Nephron (organoid): ENCODE measurements at regions not wholly inside any gene's neighbourhood (a gene's known extent, or its start where the extent isn't known, plus 50 kb on each side); places are given as distances from the start of the nearest gene placed in this dataset.
A peak's percentile ranks its signal among the peaks of the same experiment; 100 is the strongest.

Experiments
- H3K27ac Mint-ChIP-seq, 3 experiments: 2 replicates each; pipeline ENCODE4 v1.8.0; 2020; ENCODE audit warnings: mixed read lengths in 3 of 3, mild to moderate bottlenecking in 2 of 3, moderate library complexity in 1 of 3
- H3K27me3 Mint-ChIP-seq: 2 replicates; pipeline ENCODE4 v1.8.0; 2021; ENCODE audit warnings: low read depth, mild to moderate bottlenecking, moderate library complexity, mixed read lengths
- H3K36me3 Mint-ChIP-seq: 2 replicates; pipeline ENCODE4 v1.8.0; 2020; ENCODE audit warnings: low read depth, mixed read lengths
- H3K4me1 Mint-ChIP-seq: 2 replicates; pipeline ENCODE4 v1.8.0; 2020; ENCODE audit warnings: mixed read lengths
- H3K4me3 Mint-ChIP-seq, 3 experiments: 2 replicates each; pipeline ENCODE4 v1.8.0; 2020; ENCODE audit warnings: mild to moderate bottlenecking in 3 of 3, mixed read lengths in 3 of 3, moderate library complexity in 2 of 3
- H3K9me3 Mint-ChIP-seq: 2 replicates; pipeline ENCODE4 v1.8.0; 2020; ENCODE audit warnings: mixed read lengths
- TF ChIP-seq, protein P1 (sequence below), 3 experiments: fragments of 200-600 bp; sonication (generic); IDR thresholded peaks; one replicate each; pipeline ENCODE4 v1.5.0; 2021; ENCODE audit warnings: antibody characterized with exemption in 3 of 3; ENCODE audit not compliant: unreplicated experiment in 3 of 3

GRCh38 chr1:213415691-213416380 is 364.8 kb downstream of the RPS6KC1 start:
- TF ChIP-seq, protein P1, sequence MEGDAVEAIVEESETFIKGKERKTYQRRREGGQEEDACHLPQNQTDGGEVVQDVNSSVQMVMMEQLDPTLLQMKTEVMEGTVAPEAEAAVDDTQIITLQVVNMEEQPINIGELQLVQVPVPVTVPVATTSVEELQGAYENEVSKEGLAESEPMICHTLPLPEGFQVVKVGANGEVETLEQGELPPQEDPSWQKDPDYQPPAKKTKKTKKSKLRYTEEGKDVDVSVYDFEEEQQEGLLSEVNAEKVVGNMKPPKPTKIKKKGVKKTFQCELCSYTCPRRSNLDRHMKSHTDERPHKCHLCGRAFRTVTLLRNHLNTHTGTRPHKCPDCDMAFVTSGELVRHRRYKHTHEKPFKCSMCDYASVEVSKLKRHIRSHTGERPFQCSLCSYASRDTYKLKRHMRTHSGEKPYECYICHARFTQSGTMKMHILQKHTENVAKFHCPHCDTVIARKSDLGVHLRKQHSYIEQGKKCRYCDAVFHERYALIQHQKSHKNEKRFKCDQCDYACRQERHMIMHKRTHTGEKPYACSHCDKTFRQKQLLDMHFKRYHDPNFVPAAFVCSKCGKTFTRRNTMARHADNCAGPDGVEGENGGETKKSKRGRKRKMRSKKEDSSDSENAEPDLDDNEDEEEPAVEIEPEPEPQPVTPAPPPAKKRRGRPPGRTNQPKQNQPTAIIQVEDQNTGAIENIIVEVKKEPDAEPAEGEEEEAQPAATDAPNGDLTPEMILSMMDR (IDR thresholded peaks at IDR 0.05; ENCODE audit: unreplicated experiment in 3 of 3) = no peak
- Mint-ChIP-seq H3K9me3 (peaks cover 7% of the 10 kb centered on the region), H3K4me1 (no peaks in the 10 kb centered on the region), H3K27ac (peak overlapping the region in 2 of 3 experiments; percentile 29 to 38), H3K4me3 (no peak overlapping the region), H3K36me3 (no peaks in the 10 kb centered on the region), H3K27me3 (peaks cover 12% of the 10 kb centered on the region)

DNA sequence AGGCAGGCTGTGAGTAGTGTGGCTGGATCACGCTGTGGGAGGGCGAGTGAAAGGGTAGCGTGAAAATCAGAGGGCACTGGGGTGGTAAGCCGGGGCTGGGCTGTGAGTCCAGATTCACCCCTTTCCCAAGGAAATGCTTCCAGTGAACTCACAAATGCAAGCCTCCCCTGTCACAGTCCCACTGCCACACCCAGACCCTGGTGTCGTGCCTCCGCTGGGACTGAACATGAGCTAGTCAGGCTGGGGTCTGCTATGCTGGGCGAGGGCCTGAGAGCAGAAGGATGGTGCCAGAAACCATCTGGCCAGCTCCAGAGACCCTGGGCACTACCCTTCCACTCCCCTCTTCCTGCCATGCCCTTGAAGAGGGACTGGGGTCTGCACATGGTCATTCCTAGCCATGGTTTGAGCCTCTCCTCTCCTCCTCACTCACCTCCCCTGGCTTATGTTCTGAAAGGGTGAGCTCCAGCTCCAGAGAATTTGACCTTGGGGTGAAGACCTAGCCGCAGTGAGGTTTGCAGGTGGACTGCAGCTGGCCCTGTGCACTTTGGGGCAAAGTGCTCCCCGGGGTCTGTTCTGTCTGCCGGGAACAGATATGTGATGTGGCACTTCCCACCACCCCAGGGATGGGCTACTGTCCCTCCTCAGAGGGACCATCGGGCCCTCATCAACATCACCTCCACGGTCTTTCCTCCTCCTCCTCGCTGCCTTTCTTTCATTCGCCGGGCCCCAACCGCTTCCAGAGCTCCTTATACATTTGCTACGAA is 365.6 kb downstream of the RPS6KC1 start:
- no peak overlapping the region for H3K4me3 Mint-ChIP-seq
- peak overlapping the region in 2 of 3 experiments; percentile 29 to 61 for H3K27ac Mint-ChIP-seq
- H3K27me3 Mint-ChIP-seq = peaks cover 10% of the 10 kb centered on the region
- H3K4me1 Mint-ChIP-seq = no peaks in the 10 kb centered on the region
- no peaks in the 10 kb centered on the region for H3K36me3 Mint-ChIP-seq
- TF ChIP-seq, protein P1 (IDR thresholded peaks at IDR 0.05; ENCODE audit: unreplicated experiment in 3 of 3) = no peak
- peaks cover 6% of the 10 kb centered on the region for H3K9me3 Mint-ChIP-seq

GRCh38 chr1:213417225-213417820 is 366.3 kb downstream of the RPS6KC1 start:
- Mint-ChIP-seq H3K27me3 (peaks cover 8% of the 10 kb centered on the region), H3K9me3 (peaks cover 6% of the 10 kb centered on the region), H3K4me1 (no peaks in the 10 kb centered on the region), H3K4me3 (no peak overlapping the region), H3K36me3 (no peaks in the 10 kb centered on the region), H3K27ac (peak overlapping the region in 1 of 3 experiments; percentile 61)
- TF ChIP-seq, protein P1 (IDR thresholded peaks at IDR 0.05; ENCODE audit: unreplicated experiment in 3 of 3) = no peak

- peaks cover 4% of the 10 kb centered on the region for H3K9me3 Mint-ChIP-seq
- no peaks in the 10 kb centered on the region for H3K36me3 Mint-ChIP-seq
- peaks cover 8% of the 10 kb centered on the region for H3K27me3 Mint-ChIP-seq
- TF ChIP-seq, protein P1 (IDR thresholded peaks at IDR 0.05; ENCODE audit: unreplicated experiment in 3 of 3) = no peak
- H3K4me3 Mint-ChIP-seq = no peak overlapping the region
- no peak overlapping the region for H3K27ac Mint-ChIP-seq
- no peaks in the 10 kb centered on the region for H3K4me1 Mint-ChIP-seq
These were observed 366.8 kb downstream of the RPS6KC1 start for GRCh38 chr1:213417846-213418245.

DNA sequence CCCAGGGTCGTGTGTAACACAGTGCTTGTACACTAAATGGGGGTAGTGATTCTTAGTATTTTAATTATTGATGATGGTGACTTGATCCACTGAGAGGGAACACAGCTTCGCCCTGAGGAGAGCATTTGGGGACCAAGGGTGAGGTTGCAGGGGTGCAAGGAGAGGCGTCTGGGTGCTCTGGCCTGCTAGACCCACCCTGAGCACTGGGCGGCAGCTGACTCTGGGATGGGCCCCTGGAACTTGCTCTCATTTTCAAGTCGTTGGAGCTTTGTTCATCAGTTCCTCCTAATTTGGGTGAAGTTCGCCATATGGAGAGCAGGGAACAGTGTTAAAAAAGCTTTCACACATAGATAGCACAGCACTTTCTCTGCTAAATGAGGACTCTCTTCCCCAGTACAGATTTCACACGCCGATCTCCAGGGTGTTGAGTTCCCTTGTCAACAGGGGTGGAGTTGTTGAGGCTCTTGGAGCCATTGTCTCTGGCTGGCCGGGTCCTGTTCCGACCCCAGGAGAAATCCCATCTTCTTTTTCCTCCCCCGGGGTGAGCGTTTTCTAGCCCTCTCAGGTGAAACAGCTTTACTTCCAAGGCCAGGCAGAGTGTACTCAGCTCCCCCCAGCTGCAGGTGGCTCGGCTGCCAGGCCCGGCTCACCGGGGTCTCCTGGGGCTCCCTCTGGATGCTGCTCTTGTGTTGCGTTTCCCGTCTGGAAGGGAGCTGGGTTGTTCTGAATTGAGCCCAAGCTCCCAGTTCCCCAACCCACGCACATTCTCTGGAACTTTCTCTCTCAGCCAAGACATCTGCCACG is 367.4 kb downstream of the RPS6KC1 start:
- H3K4me3 Mint-ChIP-seq = no peak overlapping the region
- no peak overlapping the region for H3K27ac Mint-ChIP-seq
- H3K27me3 Mint-ChIP-seq = peaks cover 8% of the 10 kb centered on the region
- no peaks in the 10 kb centered on the region for H3K4me1 Mint-ChIP-seq
- no peaks in the 10 kb centered on the region for H3K36me3 Mint-ChIP-seq
- TF ChIP-seq, protein P1 (IDR thresholded peaks at IDR 0.05; ENCODE audit: unreplicated experiment in 3 of 3) = no peak
- peaks cover 2% of the 10 kb centered on the region for H3K9me3 Mint-ChIP-seq
